ENCODE measurements at regions not wholly inside any gene's neighbourhood (a gene's known extent, or its start where the extent isn't known, plus 50 kb on each side); places are given as distances from the start of the nearest gene placed in this dataset.
A peak's percentile ranks its signal among the peaks of the same experiment; 100 is the strongest.

- TF ChIP-seq REST (IDR thresholded peaks at IDR 0.05; ENCODE audit: low read depth) (no peak), MAX (IDR thresholded peaks at IDR 0.05) (no peak), YY1 (IDR thresholded peaks at IDR 0.05; ENCODE audit: extremely low read depth, insufficient replicate concordance, low read depth, low read length) (no peak), CBX3 (IDR thresholded peaks at IDR 0.05; ENCODE audit: low read depth) (peak; percentile 69; the same call in 1 of the 2 replicates), ZBTB33 (IDR thresholded peaks at IDR 0.05; ENCODE audit: extremely low read depth, insufficient replicate concordance, low read length) (no peak), ELF1 (IDR thresholded peaks at IDR 0.05; ENCODE audit: borderline replicate concordance, low read depth) (no peak)
These were observed 190.1 kb downstream of the KLF5 start (continued) for GRCh38 chr13:73248711-73249580.

All from HCT116 (cell line).